ENCODE measurements at regions not wholly inside any gene's neighbourhood (a gene's known extent, or its start where the extent isn't known, plus 50 kb on each side); places are given as distances from the start of the nearest gene placed in this dataset.

GRCh38 chr6:90982581-90982980, 395.7 kb upstream of the MAP3K7 start:
- no peak for DNase-seq

DNA sequence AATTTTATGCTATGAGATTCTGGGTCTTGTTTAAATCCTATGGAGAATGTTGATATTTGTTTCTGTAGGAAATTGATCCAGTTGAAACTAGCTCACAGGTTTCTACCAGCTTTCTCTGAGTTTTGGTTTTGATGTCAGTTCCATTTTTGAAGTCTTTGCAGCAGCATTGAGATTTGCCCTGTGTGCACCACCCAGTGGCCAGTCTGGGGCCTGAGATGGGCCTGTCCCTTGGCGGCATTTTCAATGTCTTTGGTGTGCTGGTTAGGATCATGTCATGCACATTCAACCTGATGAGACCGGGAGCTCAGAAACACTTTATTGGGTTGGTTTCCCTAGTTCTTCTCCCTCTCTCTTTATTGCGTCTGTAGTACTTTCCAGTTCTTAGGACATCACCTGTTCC, 395.2 kb upstream of the MAP3K7 start:
- DNase-seq = no peak

DNA sequence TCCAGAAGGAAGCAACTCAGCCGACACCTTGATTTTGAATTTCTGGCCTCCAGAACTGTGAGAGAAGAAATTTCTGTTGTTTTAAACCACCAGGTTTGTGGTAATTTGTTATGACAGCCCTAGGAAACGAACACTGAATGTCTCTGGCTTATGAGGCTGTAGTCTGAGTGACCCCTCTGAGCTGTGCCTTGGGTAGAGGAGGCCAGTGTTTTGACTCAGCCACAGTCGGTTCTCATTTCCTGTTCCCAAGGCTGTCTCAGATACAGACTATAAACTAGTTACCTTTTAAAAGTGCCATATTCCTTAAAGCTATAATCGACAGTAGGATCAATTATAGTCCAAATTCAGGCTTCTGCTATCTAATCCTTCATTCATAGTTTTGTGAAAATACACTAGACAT, 391.2 kb upstream of the MAP3K7 start:
- DNase-seq = no peak

GRCh38 chr6:90977513-90977912, 390.6 kb upstream of the MAP3K7 start:
- no peak for DNase-seq

DNA sequence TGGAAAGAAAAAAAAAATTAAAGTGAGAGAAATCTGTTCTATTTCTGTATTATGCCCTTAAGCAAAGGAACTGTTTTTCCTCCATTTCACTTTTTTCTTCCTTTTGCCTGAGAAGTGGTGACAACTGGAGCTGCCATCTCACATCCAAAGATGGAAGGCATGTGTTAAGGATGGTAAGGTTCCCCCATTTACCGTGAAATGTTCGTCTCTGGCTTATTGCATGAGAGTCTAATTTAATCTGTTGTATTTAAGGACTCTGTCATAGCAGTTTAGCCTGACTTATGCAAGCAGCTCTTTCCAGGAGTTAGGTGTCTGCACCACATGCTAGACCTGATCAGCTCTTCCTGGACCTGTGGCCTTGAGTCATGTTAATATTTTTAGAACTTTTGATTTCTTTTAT, 389.5 kb upstream of the MAP3K7 start:
- DNase-seq = no peak

- DNase-seq = no peak
Measured at GRCh38 chr6:90975741-90976140, 388.9 kb upstream of the MAP3K7 start.

- DNase-seq = no peak
Measured at GRCh38 chr6:90973188-90973587, 386.3 kb upstream of the MAP3K7 start.

GRCh38 chr6:90970672-90971071, 383.8 kb upstream of the MAP3K7 start:
- no peak for DNase-seq

- DNase-seq = no peak
Measured at GRCh38 chr6:90967471-90967870, 380.6 kb upstream of the MAP3K7 start.

- no peak for DNase-seq
Measured at GRCh38 chr6:90960324-90960723, 373.5 kb upstream of the MAP3K7 start.

DNA sequence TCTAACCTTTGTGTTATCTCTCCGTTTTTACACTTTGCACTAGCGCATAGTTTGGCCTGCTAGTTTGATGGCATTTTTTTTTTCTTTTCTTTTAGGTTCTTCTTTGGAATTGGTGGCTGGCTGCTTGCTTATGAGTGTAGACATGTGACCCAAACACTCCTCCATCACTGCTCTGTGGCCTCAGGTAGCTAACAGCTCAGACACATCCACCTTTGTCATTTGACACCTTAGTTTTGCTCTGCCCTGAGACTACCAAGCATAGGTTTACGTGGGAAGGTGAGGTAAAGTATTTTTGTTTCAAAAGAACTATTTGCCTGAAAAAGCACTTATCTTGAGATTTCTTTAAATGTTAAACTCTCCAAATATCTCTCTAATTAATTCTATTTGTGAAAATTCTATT, 368.4 kb upstream of the MAP3K7 start:
- DNase-seq = no peak

- no peak for DNase-seq
Measured at GRCh38 chr6:90953405-90954161, 366.7 kb upstream of the MAP3K7 start.

- no peak for DNase-seq
Measured at GRCh38 chr6:90952176-90952575, 365.3 kb upstream of the MAP3K7 start.

- DNase-seq = no peak
Measured at GRCh38 chr6:90948540-90948939, 361.7 kb upstream of the MAP3K7 start.

DNA sequence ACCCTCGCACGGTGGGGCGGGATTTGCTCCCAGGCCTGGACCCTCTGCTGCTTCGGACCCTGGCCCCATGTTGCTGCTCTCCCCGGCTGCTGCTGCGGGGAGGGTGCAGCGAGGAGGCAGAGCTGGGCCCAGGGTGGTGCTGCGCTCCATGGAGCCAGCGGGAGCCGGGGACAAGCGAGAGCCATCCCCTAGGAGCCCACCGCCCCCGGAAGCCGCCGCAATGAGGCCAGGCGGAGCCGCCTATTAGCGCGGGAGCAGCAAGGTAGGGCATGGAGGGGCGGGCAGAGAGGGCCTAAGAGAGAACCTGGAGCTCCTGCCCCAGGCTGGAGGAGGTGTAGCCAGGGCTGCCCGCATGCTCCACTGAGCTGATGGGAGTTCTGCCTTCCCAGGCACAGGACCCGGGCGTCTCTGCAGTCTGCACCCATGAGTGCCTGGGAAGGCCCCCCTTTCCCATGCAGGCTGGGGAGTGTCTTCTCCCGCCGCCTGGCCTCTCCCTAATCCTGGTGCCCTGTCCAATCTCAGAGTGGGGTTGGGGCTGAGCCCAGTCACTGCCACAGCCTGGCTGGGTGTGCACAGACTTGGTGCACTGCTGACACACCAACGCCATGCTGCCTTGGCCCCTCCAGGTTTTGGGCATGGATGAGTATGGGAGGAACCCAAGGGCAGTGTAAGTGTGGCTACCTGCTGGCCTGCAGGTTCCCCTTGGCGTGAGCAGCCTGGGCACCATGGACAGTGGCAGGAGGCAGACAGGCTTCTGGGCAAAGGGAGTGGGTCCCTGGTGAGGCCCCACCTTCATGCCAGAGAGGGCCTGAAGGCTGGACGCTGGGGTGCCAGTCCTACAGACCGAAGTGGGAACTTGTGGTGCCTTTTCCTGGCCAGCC, 360.6 kb upstream of the MAP3K7 start:
- no peak for DNase-seq

GRCh38 chr6:90941885-90942284, 355.0 kb upstream of the MAP3K7 start:
- DNase-seq = no peak

GRCh38 chr6:90940812-90941481, 354.1 kb upstream of the MAP3K7 start:
- DNase-seq = no peak

DNA sequence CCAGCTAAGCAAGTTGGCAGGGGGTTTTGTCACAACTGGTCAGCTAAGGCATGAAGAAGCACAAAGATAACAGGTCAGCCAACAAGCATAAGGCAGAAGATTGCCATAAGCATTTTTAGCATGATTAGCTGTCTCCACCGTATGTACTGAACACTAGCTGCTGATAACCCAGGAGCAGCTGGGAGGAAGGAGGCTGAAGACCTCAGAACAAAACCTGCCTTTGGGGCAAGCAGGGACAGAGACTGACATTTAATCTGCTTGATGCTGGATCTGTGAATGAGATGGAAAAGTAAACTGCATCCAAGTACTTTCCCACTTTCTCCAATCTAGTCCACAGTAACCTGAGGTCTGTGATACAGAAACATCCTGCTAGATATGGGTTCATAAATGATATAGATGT, 353.0 kb upstream of the MAP3K7 start:
- no peak for DNase-seq

- DNase-seq = no peak
Measured at GRCh38 chr6:90938122-90938521, 351.2 kb upstream of the MAP3K7 start.

GRCh38 chr6:90936286-90936685, 349.4 kb upstream of the MAP3K7 start:
- no peak for DNase-seq

DNA sequence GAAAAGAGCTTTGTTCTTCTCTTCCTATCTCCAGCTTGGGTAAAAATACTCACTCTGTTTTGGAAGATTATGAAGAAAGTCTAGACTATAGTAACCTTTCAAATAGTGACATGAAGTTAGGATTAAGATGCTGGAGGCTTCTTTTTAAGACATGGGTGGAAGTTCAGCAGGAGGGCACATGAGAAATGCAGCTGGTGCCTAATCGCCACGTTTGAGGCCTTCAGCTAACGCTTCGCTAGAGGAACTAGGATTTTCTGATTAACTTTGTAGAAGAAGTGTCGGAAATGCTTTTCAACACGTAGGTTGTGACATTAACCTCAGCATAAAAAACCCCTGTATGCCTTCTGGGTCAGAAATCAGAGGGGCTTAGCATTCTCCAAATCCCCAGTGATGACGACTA, 348.1 kb upstream of the MAP3K7 start:
- DNase-seq = no peak

GRCh38 chr6:90934081-90934480, 347.2 kb upstream of the MAP3K7 start:
- DNase-seq = no peak

DNA sequence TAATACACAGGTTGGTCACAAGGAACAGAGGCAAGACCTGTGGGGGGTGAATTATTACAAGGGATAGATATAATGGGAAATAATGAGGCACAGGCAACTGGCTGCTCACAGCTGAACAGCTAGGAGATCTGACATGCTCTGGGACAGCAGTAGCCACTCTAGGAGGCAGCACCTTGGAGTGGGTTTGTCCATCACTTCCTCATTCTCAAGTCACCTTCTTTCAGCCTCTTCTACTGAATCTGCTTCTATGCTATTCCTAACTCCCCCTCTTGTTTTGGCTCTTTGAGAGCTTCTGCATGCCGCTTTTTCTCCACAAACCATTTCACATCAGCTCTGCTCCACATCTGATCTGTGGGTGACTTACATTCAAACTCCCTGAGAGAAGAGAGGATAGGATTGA, 345.5 kb upstream of the MAP3K7 start:
- DNase-seq = no peak

- DNase-seq = no peak
Measured at GRCh38 chr6:90928051-90928450, 341.2 kb upstream of the MAP3K7 start.

Measured in activated CD4-positive, alpha-beta T cell treated with anti-CD3 and anti-CD28 coated beads, Interleukin-2, amount 50 U/mL, for 4 hours (primary cell).